GM06990 (cell line): ENCODE measurements at regions not wholly inside any gene's neighbourhood (a gene's known extent, or its start where the extent isn't known, plus 50 kb on each side); places are given as distances from the start of the nearest gene placed in this dataset.
"Not testable (repeated sequence)": the region's sequence is repeated elsewhere in the genome, so short reads cannot be mapped to it uniquely, and the experiment has no call there.

Experiments used
- DNase-seq: peaks from one replicate; pipeline ENCODE4 v3.0.0-alpha.2; 2011; ENCODE audit not compliant: insufficient read length; ENCODE audit errors: extremely low read depth
- H3K27me3 ChIP-seq: replicated peaks from 2 replicates; pipeline ENCODE4 v1.6.0; 2011; ENCODE audit warnings: low read length; ENCODE audit not compliant: control insufficient read depth, insufficient read depth
- H3K36me3 ChIP-seq: 2 replicates; pipeline ENCODE4 v1.5.1; 2011; ENCODE audit warnings: low read length; ENCODE audit not compliant: control insufficient read depth, insufficient read depth
- H3K4me3 ChIP-seq: replicated peaks from 2 replicates; pipeline ENCODE4 v1.5.1; 2011; ENCODE audit warnings: low read depth, mild to moderate bottlenecking, control low read depth, low read length

- not testable (repeated sequence) for DNase-seq, H3K4me3 ChIP-seq, H3K36me3 ChIP-seq, H3K27me3 ChIP-seq
Observed at GRCh38 chr1:146389178-146389577, 160.4 kb upstream of the NOTCH2NLA start.

DNA sequence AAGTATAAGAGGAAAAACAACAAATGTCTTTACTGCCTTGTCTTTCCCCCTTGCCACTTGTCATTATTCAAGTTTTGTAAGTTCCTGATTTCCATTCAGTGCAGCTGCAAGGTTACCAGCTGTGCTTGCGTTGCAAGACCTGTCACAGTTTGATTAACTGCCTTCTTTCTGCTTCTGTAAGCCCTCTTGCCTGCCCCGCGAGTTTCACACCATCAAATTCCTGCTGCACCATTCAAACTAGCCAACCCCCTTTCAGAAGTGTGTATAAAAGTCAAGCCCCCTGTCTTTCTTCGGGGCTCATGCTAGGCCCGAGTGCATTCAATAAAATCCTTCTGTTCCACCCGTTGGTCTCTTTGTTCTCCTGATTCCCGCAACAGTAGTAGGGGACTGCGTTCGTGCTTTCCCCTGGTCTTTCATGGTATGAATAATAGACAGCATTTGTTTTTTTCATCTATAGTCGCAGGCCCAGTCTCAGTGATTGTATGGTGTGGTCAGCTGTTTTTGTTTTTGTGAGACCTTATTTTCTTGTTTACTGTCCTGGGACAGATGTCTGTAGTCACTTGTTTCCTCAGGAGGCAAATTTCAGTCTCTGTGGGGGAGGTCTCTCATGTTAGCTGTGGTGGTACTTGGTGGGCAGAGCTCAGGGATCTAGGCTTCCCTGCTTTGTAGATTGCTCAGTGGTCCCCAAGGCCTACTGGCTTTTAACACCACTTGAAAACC lies 159.1 kb upstream of the NOTCH2NLA start:
- DNase-seq, H3K36me3 ChIP-seq, H3K27me3 ChIP-seq, H3K4me3 ChIP-seq: not testable (repeated sequence)

DNA sequence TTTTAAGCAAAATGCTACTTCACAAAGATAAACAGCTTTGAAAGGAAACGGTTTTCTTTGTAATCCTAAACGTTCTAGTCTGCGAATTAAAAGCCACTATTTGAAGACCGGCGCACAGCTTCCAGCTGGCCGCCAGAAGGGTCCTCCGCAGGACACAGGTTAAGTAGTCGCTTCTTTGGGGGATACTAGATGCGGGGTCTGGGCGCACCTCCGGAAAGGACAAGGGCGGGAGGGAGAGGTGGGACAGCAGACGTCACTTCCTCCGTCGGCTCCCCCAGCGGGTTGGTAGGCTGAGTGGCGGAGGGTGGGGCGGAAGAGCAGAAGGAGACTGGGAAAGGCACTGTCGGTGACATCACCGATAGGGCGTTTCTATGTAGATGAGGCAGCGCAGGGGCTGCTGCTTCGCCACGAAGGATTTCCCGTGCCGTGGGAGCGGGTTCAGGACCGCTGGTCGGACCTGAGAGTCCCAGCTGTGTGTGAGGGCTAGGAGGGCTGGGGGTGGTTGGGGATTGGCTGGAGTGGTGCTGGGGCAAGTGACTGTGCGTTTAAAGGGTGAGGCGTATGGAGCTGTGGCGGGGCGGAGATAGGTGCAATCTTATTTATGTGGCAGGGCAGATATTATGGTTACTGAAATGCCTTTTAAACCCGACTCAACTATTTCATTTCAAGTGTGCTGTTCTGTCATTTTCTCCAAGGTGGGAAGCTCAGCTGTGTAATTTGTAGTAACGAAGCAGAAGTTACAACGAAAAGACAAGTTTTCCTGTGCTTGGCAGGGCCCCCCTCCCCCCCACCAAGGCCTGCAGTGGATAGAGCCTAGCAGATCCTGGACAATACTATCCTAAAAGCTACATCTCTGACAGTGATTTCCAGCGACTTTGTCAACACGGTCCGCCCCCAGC lies 158.3 kb upstream of the NOTCH2NLA start:
- H3K36me3 ChIP-seq, H3K27me3 ChIP-seq: not testable (repeated sequence)
- DNase-seq = peak; percentile 87
- H3K4me3 ChIP-seq = peak overlapping the region; percentile 54

DNA sequence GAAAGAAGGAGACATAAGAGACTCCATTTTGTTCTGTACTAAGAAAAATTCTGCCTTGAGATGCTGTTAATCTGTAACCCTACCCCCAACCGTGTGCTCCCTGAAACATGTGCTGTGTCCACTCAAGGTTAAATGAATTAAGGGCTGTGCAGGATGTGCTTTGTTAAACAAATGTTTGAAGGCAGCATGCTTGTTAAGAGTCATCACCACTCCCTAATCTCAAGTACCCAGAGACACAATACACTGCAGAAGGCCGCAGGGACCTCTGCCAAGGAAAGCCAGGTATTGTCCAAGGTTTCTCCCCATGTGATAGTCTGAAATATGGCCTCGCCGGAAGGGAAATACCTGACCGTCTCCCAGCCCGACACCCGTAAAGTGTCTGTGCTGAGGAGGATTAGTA lies 152.4 kb upstream of the NOTCH2NLA start:
- not testable (repeated sequence) for H3K4me3 ChIP-seq, H3K36me3 ChIP-seq, DNase-seq, H3K27me3 ChIP-seq

DNA sequence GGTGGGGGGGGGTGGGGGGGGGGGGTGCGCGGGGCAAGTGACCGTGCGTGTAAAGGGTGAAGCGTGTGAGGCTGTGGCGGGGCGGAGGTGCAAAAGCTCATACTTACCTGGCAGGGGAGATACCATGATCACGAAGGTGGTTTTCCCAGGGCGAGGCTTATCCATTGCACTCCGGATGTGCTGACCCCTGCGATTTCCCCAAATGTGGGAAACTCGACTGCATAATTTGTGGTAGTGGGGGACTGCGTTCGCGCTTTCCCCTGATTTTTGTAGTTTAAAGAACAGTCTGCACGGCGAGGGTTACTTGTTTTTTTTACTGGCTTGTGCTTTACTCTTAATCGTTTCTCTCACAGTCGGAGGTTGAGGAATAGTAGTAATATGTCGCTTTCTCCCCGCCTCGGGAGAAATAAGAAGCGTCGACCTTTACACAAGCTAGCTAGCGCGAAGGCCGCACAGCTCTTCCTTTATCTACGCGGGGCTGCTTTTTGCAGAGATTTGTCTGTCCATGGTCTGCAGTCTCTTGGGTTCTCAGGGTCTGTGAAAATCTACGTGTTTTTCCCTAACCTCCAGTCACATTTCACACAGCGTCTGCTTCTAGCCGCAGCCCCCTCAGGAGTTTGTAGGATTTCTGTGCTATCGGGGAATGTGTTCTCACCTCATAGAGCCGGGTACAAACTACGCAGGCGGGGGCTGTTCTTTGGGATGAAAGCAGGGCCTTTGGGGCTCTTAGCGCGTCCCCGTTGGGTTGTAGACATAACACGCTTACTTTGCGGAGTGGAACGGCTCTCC lies 148.1 kb upstream of the NOTCH2NLA start:
- DNase-seq = peak; percentile 87
- H3K27me3 ChIP-seq, H3K36me3 ChIP-seq: not testable (repeated sequence)
- H3K4me3 ChIP-seq = peak overlapping the region; percentile 3

DNA sequence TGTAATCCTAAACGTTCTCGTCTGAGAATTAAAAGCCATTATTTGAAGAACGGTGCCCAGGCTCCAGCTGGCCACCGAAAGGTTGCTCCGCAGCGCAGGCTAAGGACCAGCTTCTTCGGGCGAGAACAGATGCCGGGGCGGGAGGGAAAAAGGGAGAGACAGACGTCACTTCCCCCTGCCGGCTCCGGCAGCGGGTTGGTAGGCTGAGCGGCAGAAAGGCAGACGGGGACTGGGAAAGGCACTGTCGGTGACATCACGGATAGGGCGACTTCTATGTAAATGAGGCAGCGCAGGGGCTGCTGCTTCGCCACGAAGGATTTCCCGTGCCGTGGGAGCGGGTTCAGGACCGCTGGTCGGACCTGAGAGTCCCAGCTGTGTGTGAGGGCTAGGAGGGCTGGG lies 147.5 kb upstream of the NOTCH2NLA start:
- DNase-seq = peak; percentile 57
- peak overlapping the region; percentile 44 for H3K4me3 ChIP-seq
- H3K36me3 ChIP-seq, H3K27me3 ChIP-seq: not testable (repeated sequence)

GRCh38 chr1:146375108-146375507 lies 146.3 kb upstream of the NOTCH2NLA start:
- not testable (repeated sequence) for DNase-seq, H3K36me3 ChIP-seq, H3K4me3 ChIP-seq, H3K27me3 ChIP-seq

- peak overlapping the region; percentile 14; the same call in 1 of the 2 replicates for H3K4me3 ChIP-seq
- DNase-seq = peak; percentile 54
- H3K36me3 ChIP-seq, H3K27me3 ChIP-seq: not testable (repeated sequence)
Observed at GRCh38 chr1:146369940-146370339, 141.1 kb upstream of the NOTCH2NLA start.

GRCh38 chr1:146355373-146355772 lies 126.6 kb upstream of the NOTCH2NLA start:
- not testable (repeated sequence) for H3K4me3 ChIP-seq, H3K36me3 ChIP-seq, DNase-seq, H3K27me3 ChIP-seq

- not testable (repeated sequence) for H3K4me3 ChIP-seq, H3K27me3 ChIP-seq, DNase-seq, H3K36me3 ChIP-seq
Observed at GRCh38 chr1:146326863-146327262, 98.0 kb upstream of the NOTCH2NLA start.

DNA sequence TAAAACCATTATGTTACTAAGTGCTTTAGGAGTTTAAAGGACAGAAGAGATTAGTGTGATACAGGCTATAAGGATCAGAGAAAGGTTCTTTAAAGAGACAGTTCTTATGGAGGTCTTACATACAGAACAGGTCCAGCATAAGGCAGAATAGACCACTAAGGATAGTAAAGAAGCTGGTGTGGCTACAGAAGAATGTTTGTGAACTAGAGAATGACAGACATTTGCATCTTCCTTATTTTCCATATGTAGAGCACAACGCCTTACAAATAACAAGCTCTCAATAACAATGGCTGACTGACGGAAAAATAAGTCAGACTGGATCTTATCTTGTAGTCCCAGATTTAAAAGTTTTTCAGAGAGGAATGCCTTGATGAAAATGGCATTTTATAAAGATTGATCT lies 95.6 kb upstream of the NOTCH2NLA start:
- not testable (repeated sequence) for H3K27me3 ChIP-seq, H3K36me3 ChIP-seq, H3K4me3 ChIP-seq, DNase-seq

- H3K27me3 ChIP-seq, H3K4me3 ChIP-seq, DNase-seq, H3K36me3 ChIP-seq: not testable (repeated sequence)
Observed at GRCh38 chr1:146323302-146323701, 94.5 kb upstream of the NOTCH2NLA start.

DNA sequence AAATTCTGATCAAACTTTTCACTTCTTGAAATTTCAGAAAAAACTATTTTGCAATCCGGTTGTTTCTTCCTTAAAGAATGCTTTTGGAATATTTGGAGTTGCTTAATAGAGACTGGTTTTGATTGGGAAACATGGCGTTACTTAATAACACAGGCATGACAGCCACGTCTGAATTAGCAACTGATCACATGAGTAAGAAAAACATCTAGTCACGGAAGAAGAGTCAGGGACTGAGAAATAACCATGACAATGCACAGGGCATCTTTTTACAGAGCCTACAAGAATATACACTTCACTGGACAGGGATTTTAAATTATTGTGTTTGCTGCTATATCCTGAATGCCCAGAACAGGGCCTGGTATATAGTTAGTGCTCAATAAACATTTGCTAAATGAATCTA lies 94.1 kb upstream of the NOTCH2NLA start:
- not testable (repeated sequence) for H3K27me3 ChIP-seq, H3K4me3 ChIP-seq, DNase-seq, H3K36me3 ChIP-seq

DNA sequence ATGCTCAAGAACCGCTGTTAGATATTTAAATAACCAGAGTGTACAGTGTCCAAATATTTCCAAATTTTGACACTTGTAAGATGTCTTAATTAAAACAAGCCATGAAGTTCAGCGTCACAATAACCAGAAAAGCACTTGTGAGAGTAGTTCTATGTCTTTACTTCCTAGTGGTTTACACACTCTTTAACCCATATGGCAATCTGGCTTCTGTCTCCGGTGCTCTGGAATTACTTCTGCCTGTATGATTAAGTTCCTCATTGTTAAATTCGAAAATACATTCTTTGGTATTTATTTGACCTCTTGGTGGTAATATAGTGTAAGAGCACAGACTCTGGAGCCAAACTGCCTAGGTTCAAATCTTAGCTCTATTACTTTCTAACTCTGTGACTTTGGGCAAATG lies 89.9 kb upstream of the NOTCH2NLA start:
- DNase-seq, H3K27me3 ChIP-seq: not testable (repeated sequence)

More for the DNA sequence above, 89.9 kb upstream of the NOTCH2NLA start:
- not testable (repeated sequence) for H3K4me3 ChIP-seq, H3K36me3 ChIP-seq
